IPS-15b (cell line): ENCODE measurements at regions not wholly inside any gene's neighbourhood (a gene's known extent, or its start where the extent isn't known, plus 50 kb on each side); places are given as distances from the start of the nearest gene placed in this dataset.

Experiments
- H3K27me3 ChIP-seq: one replicate; pipeline ENCODE4 v1.6.1; 2013; ENCODE audit warnings: low read length; ENCODE audit not compliant: control insufficient read depth, insufficient read depth
- H3K36me3 ChIP-seq: one replicate; pipeline ENCODE4 v1.6.1; 2013; ENCODE audit warnings: low read length; ENCODE audit not compliant: control insufficient read depth, insufficient read depth
- H3K4me1 ChIP-seq: one replicate; pipeline ENCODE4 v1.6.1; 2013; ENCODE audit warnings: mild to moderate bottlenecking, low read length; ENCODE audit not compliant: control insufficient read depth, insufficient read depth
- H3K4me3 ChIP-seq: one replicate; pipeline ENCODE4 v1.5.1; 2013; ENCODE audit warnings: low read depth, low read length
- H3K9ac ChIP-seq: one replicate; pipeline ENCODE4 v1.6.1; 2013; ENCODE audit warnings: low read depth, mild to moderate bottlenecking, low read length
- H3K9me3 ChIP-seq: one replicate; pipeline ENCODE4 v1.6.1; 2013; ENCODE audit warnings: mild to moderate bottlenecking, low read length; ENCODE audit not compliant: control insufficient read depth, insufficient read depth

GRCh38 chr3:80014576-80014975, 246.8 kb upstream of the ROBO1 start:
- Histone ChIP-seq H3K4me3 (no peak overlapping the region), H3K27me3 (no peaks in the 10 kb centered on the region), H3K4me1 (no peaks in the 10 kb centered on the region), H3K36me3 (no peaks in the 10 kb centered on the region), H3K9me3 (no peaks in the 10 kb centered on the region), H3K9ac (no peak overlapping the region)

GRCh38 chr3:80010021-80010571, 242.3 kb upstream of the ROBO1 start:
- Histone ChIP-seq H3K27me3 (no peaks in the 10 kb centered on the region), H3K9me3 (no peaks in the 10 kb centered on the region), H3K4me1 (no peaks in the 10 kb centered on the region), H3K9ac (no peak overlapping the region), H3K4me3 (no peak overlapping the region), H3K36me3 (no peaks in the 10 kb centered on the region)

- H3K4me3 ChIP-seq: no peak overlapping the region
These were observed 239.7 kb upstream of the ROBO1 start for GRCh38 chr3:80007522-80007921.

GRCh38 chr3:80006315-80006714, 238.5 kb upstream of the ROBO1 start:
- H3K27me3 ChIP-seq: no peaks in the 10 kb centered on the region
- H3K9ac ChIP-seq: no peak overlapping the region
- H3K36me3 ChIP-seq: no peaks in the 10 kb centered on the region
- no peaks in the 10 kb centered on the region for H3K4me1 ChIP-seq
- no peaks in the 10 kb centered on the region for H3K9me3 ChIP-seq
- no peak overlapping the region for H3K4me3 ChIP-seq

More at GRCh38 chr3:80007522-80007921, 239.7 kb upstream of the ROBO1 start:
- no peak overlapping the region for H3K9ac ChIP-seq
- no peaks in the 10 kb centered on the region for H3K27me3 ChIP-seq
- no peaks in the 10 kb centered on the region for H3K4me1 ChIP-seq
- H3K9me3 ChIP-seq: no peaks in the 10 kb centered on the region
- no peaks in the 10 kb centered on the region for H3K36me3 ChIP-seq

DNA sequence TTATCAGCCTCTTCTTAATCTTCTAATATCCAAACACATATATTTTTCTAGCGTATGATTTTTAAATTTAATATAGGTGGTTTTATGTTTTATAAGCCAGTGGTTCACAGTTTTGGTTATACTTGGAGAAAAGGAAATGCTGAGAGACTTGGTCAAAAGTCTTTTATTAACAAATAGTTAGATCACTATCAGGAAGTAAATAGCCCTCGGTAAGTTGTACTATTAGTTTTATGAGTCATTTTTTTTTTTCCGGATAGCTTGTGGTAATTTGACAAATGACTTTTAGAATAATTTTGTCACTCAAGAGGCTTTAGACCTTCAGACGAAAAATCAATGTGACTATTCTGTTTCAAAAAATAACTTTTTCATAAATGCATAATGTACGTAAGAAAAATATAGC, 232.2 kb upstream of the ROBO1 start:
- Histone ChIP-seq H3K9me3 (no peaks in the 10 kb centered on the region), H3K4me3 (no peak overlapping the region), H3K4me1 (no peaks in the 10 kb centered on the region), H3K36me3 (no peaks in the 10 kb centered on the region), H3K27me3 (no peaks in the 10 kb centered on the region), H3K9ac (no peak overlapping the region)

GRCh38 chr3:79994397-79994796, 226.6 kb upstream of the ROBO1 start:
- no peaks in the 10 kb centered on the region for H3K4me1 ChIP-seq
- H3K9ac ChIP-seq: no peak overlapping the region
- no peaks in the 10 kb centered on the region for H3K27me3 ChIP-seq
- no peaks in the 10 kb centered on the region for H3K36me3 ChIP-seq
- no peaks in the 10 kb centered on the region for H3K9me3 ChIP-seq
- no peak overlapping the region for H3K4me3 ChIP-seq

DNA sequence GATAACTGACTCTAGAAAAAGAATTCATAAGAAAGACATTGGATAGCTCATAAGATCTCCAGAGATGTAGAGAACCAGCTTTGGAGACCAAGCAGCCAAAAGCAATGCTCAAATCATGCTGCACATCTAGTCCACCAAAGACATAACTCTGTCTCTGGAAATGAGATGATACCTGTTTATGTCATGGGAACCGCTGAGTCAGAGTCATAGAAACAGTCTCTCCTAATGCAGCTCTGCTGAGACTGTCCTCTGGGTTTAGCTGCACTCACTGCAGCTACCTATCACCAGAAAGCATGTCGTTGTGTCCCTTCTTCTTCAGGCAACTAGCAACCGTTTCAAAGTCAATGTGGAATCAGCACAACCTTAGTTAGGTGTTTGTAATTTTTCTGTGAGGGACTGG, 218.5 kb upstream of the ROBO1 start:
- H3K9ac ChIP-seq: no peak overlapping the region
- H3K4me1 ChIP-seq: no peaks in the 10 kb centered on the region
- no peak overlapping the region for H3K4me3 ChIP-seq
- H3K27me3 ChIP-seq: no peaks in the 10 kb centered on the region
- no peaks in the 10 kb centered on the region for H3K36me3 ChIP-seq
- no peaks in the 10 kb centered on the region for H3K9me3 ChIP-seq

- Histone ChIP-seq H3K36me3 (no peaks in the 10 kb centered on the region), H3K9ac (no peak overlapping the region), H3K4me3 (no peak overlapping the region), H3K4me1 (no peaks in the 10 kb centered on the region), H3K27me3 (no peaks in the 10 kb centered on the region), H3K9me3 (no peaks in the 10 kb centered on the region)
These were observed 218.0 kb upstream of the ROBO1 start for GRCh38 chr3:79985816-79986215.

DNA sequence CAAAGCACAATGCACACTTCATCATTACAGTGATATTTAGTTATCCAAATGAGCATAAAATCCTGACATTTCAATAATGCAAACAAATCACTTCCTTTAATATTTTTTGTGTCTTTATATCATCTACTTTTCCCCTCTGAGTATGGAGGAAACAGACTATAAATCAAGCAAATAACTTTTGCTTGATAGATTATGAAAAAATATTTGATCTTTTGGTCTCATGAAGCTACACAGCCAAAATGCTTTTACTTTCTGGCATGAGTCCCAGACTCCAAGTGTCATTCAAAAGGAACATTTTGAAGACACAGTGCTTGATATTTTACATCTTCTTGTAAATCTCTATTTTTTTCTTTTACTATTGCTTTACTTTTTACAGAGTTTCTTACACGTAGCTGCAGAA, 215.3 kb upstream of the ROBO1 start:
- Histone ChIP-seq H3K4me1 (no peaks in the 10 kb centered on the region), H3K9me3 (no peaks in the 10 kb centered on the region)

DNA sequence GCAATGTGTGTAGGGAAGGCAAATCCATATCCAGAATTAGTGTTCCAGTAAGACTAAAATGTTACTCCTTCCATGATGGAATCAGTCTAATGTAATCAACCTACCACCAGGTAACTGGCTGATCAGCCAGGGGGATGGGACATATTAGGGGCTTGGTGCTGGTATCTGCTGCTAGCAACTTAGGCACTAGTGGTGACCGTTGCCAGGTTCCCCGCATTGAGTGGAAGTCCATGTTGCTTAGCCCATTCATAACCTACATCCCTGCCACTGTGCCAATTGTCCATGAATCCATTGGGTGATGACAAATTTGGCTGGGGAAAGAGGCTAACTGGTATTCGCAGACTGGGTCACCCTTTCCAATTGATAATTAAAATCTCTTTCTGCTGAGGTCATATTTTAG, 212.2 kb upstream of the ROBO1 start:
- Histone ChIP-seq H3K27me3 (no peaks in the 10 kb centered on the region), H3K36me3 (no peaks in the 10 kb centered on the region), H3K9ac (no peak overlapping the region), H3K4me1 (no peaks in the 10 kb centered on the region), H3K9me3 (no peaks in the 10 kb centered on the region), H3K4me3 (no peak overlapping the region)

More for the DNA sequence above, 215.3 kb upstream of the ROBO1 start:
- H3K27me3 ChIP-seq: no peaks in the 10 kb centered on the region
- H3K9ac ChIP-seq: no peak overlapping the region
- no peak overlapping the region for H3K4me3 ChIP-seq
- H3K36me3 ChIP-seq: no peaks in the 10 kb centered on the region

DNA sequence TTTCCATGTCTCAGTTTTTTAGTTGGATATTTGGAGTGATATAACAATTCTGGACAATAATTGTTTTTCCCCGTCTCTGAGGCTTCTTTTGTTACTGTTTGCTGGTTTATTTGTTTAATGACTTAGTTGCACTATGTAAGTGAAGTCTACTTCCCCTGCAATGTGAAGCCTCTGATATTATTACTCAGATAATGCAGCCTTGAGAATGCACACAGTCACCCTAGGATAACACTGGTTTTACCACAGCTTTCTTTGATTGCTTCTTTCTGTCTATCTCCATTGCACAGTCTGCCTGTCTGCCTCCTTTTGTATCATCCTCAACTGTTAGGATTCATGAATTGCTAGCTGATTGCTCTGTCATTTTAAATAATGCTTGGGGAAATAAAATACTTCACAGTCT, 208.7 kb upstream of the ROBO1 start:
- Histone ChIP-seq H3K4me1 (no peaks in the 10 kb centered on the region), H3K27me3 (no peaks in the 10 kb centered on the region), H3K4me3 (no peak overlapping the region), H3K9ac (no peak overlapping the region), H3K36me3 (no peaks in the 10 kb centered on the region), H3K9me3 (no peaks in the 10 kb centered on the region)

DNA sequence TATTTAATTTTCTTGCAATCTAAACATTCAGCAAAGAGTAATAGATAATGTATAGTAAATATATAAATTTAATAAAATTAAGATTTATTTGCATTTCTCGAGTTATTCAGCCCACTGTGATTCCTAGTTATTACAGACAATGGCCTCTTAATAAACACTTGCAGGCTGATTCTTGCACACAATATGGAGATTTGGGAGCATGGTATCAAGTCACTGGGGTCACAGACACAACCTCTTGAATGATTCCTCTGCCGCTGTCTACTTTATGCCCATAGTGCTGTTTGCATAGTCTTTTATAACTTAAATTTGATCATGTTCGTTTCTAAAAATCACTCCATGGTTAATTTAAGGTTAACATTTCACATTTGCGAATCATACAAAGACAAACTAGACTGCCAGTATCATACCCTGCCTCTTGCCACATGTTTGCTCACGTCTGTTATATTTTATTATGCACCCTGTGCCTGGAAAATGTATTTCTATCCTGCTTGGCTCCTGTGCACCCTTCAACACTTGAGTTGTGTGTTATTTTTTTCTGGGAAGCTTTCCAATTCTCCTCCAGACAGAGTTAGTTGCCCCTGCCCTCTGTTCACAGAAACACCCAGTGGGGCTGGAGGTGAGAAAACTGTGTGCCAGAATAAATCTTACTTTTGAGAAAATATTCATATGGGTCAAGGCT, 206.3 kb upstream of the ROBO1 start:
- Histone ChIP-seq H3K9me3 (no peaks in the 10 kb centered on the region), H3K36me3 (no peaks in the 10 kb centered on the region), H3K4me3 (no peak overlapping the region)

More for the DNA sequence above, 206.3 kb upstream of the ROBO1 start:
- H3K27me3 ChIP-seq: no peaks in the 10 kb centered on the region
- no peaks in the 10 kb centered on the region for H3K4me1 ChIP-seq
- no peak overlapping the region for H3K9ac ChIP-seq
